ENCODE measurements at regions not wholly inside any gene's neighbourhood (a gene's known extent, or its start where the extent isn't known, plus 50 kb on each side); places are given as distances from the start of the nearest gene placed in this dataset.

GRCh38 chr1:71330991-71331390 is 250.2 kb upstream of the ZRANB2 start:
- TF ChIP-seq CTCF (IDR thresholded peaks at IDR 0.05): no peak
- no peak for TF ChIP-seq POLR2A (IDR thresholded peaks at IDR 0.05)
